Endothelial cell of umbilical vein (primary cell): ENCODE measurements at regions not wholly inside any gene's neighbourhood (a gene's known extent, or its start where the extent isn't known, plus 50 kb on each side); places are given as distances from the start of the nearest gene placed in this dataset.
"Not testable (repeated sequence)": the region's sequence is repeated elsewhere in the genome, so short reads cannot be mapped to it uniquely, and the experiment has no call there.

Experiments used
- CTCF ChIP-seq, 2 donors: IDR thresholded peaks; 1 replicate in 1 of 2; 2 replicates in 1 of 2; pipeline ENCODE4 v1.5.1; 2011; ENCODE audit warnings: low read length in 2 of 2, mild to moderate bottlenecking in 2 of 2, moderate library complexity in 2 of 2, control low read depth in 1 of 2, inconsistent platforms in 1 of 2, low read depth in 1 of 2; ENCODE audit not compliant: insufficient read depth in 1 of 2; ENCODE audit errors: extremely low read depth in 1 of 2
- EZH2 ChIP-seq: IDR thresholded peaks from 2 replicates; pipeline ENCODE4 v1.6.1; 2012; ENCODE audit warnings: borderline replicate concordance, low read depth, mild to moderate bottlenecking, moderate library complexity, low read length, inconsistent platforms; ENCODE audit not compliant: severe bottlenecking
- JUN ChIP-seq: IDR thresholded peaks from 2 replicates; pipeline ENCODE4 v1.6.1; 2011; ENCODE audit warnings: borderline replicate concordance, low read depth; ENCODE audit not compliant: insufficient read length, insufficient read depth
- POLR2A ChIP-seq: IDR thresholded peaks from 2 replicates; pipeline ENCODE4 v1.6.1; 2012; ENCODE audit warnings: low read depth, mild to moderate bottlenecking, control low read depth, low read length
- POLR2AphosphoS5 ChIP-seq: IDR thresholded peaks from 2 replicates; pipeline ENCODE4 v1.6.1; 2012; ENCODE audit warnings: low read depth, mild to moderate bottlenecking, control low read depth, low read length, moderate library complexity; ENCODE audit not compliant: insufficient read depth

- TF ChIP-seq POLR2A; CTCF (IDR thresholded peaks at IDR 0.05; ENCODE audit: extremely low read depth in 1 of 2, insufficient read depth in 1 of 2, low read depth in 1 of 2, low read length in 2 of 2); POLR2AphosphoS5; JUN; EZH2: not testable (repeated sequence)
Observed at GRCh38 chr3:75260975-75261374, 403.2 kb upstream of the FRG2C start.
